ENCODE measurements at regions not wholly inside any gene's neighbourhood (a gene's known extent, or its start where the extent isn't known, plus 50 kb on each side); places are given as distances from the start of the nearest gene placed in this dataset.

DNA sequence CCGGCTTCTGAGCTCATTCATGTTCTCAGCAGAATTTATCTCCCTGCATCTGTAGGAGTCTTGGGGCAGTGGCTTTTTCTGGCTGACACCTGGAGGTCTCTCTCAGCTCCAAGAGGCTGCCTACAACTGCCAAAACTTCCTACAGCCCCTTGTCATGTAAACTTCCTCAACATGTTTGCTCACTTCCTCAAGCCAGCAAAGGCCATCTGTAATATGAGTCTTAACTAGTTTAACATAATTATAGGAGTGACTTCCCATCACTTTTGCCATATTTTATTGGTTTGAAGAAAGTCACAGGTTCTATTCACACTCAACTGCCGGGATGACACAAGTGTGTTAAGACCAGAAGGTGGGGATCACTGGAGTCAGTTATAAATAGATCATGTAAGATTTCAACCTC lies 194.0 kb downstream of the VRK1 start:
- TF ChIP-seq, protein P1, sequence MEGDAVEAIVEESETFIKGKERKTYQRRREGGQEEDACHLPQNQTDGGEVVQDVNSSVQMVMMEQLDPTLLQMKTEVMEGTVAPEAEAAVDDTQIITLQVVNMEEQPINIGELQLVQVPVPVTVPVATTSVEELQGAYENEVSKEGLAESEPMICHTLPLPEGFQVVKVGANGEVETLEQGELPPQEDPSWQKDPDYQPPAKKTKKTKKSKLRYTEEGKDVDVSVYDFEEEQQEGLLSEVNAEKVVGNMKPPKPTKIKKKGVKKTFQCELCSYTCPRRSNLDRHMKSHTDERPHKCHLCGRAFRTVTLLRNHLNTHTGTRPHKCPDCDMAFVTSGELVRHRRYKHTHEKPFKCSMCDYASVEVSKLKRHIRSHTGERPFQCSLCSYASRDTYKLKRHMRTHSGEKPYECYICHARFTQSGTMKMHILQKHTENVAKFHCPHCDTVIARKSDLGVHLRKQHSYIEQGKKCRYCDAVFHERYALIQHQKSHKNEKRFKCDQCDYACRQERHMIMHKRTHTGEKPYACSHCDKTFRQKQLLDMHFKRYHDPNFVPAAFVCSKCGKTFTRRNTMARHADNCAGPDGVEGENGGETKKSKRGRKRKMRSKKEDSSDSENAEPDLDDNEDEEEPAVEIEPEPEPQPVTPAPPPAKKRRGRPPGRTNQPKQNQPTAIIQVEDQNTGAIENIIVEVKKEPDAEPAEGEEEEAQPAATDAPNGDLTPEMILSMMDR (IDR thresholded peaks at IDR 0.05): no peak
- TF ChIP-seq POLR2A (IDR thresholded peaks at IDR 0.05) (no peak), EP300 (IDR thresholded peaks at IDR 0.05) (no peak)
